Endothelial cell of umbilical vein (primary cell): ENCODE measurements at regions not wholly inside any gene's neighbourhood (a gene's known extent, or its start where the extent isn't known, plus 50 kb on each side); places are given as distances from the start of the nearest gene placed in this dataset.

Source experiments
- BruUV-seq: library from RNA; stranded (reverse); fragments of 400-500 nt; replicated peaks from 2 replicates; lab custom pipeline; 2021; lab: Mats Ljungman, UMichigan
- CTCF ChIA-PET: fragments of 300-600, 350-600 bp; sonication (Branson Sonifier 250); formaldehyde crosslinking; loops from one replicate; lab custom pipeline; 2021; ENCODE audit warnings: antibody characterized with exemption, inconsistent platforms; lab: Charles Lee
- POLR2A ChIA-PET: fragments of 300-600, 350-600 bp; sonication (Branson Sonifier 250); formaldehyde crosslinking; loops from one replicate; lab custom pipeline; 2021; ENCODE audit warnings: antibody characterized with exemption, inconsistent platforms; lab: Charles Lee
- DNase-seq: peaks from one replicate; pipeline ENCODE4 v3.0.0-alpha.2; 2011; ENCODE audit warnings: low read depth, low spot score
- FAIRE-seq: peaks from 2 replicates; lab custom pipeline; 2011; peaks lifted over from hg19 to GRCh38; lab: Jason Lieb, UNC
- H2AFZ ChIP-seq: 2 replicates; pipeline ENCODE4 v1.6.0; 2012; ENCODE audit warnings: low read depth, low read length, control low read depth, inconsistent platforms
- H3K27ac ChIP-seq: 2 replicates; pipeline ENCODE4 v1.5.1; 2011; ENCODE audit warnings: low read depth, mild to moderate bottlenecking, control low read depth, low read length, moderate library complexity; ENCODE audit not compliant: insufficient read depth
- H3K27me3 ChIP-seq, 2 experiments: 2 replicates each; pipeline versions ENCODE4 v1.6.0 to v1.6.1; 2011; ENCODE audit warnings: low read length in 2 of 2, mixed read lengths in 1 of 2; ENCODE audit not compliant: control insufficient read depth in 2 of 2, insufficient read depth in 2 of 2
- H3K36me3 ChIP-seq, 2 experiments: 2 replicates in 1 of 2; 3 replicates in 1 of 2; pipeline ENCODE4 v1.5.1; 2011; ENCODE audit warnings: low read length in 2 of 2, mild to moderate bottlenecking in 1 of 2, moderate library complexity in 1 of 2; ENCODE audit not compliant: control insufficient read depth in 2 of 2, insufficient read depth in 2 of 2; ENCODE audit errors: extremely low read depth in 1 of 2
- H3K4me1 ChIP-seq: 3 replicates; pipeline ENCODE4 v1.5.1; 2011; ENCODE audit warnings: mild to moderate bottlenecking, low read length; ENCODE audit not compliant: control insufficient read depth, insufficient read depth; ENCODE audit errors: extremely low read depth
- H3K4me2 ChIP-seq: 2 replicates; pipeline ENCODE4 v1.6.1; 2011; ENCODE audit warnings: low read length, control low read depth, mixed read lengths; ENCODE audit not compliant: insufficient read depth
- H3K4me3 ChIP-seq, 3 experiments: fragments of 200-600 bp in 1 of 3; sonication (generic), shearing (Covaris generic) in 1 of 3; replicated peaks in 1 of 3; 2 replicates each; pipeline ENCODE4 v1.5.1; 2011 to 2016; ENCODE audit warnings: control low read depth in 3 of 3, low read length in 3 of 3, mild to moderate bottlenecking in 2 of 3, inconsistent platforms in 1 of 3, low read depth in 1 of 3, moderate library complexity in 1 of 3; ENCODE audit not compliant: insufficient read depth in 1 of 3
- H3K79me2 ChIP-seq: 2 replicates; pipeline ENCODE4 v1.6.0; 2012; ENCODE audit warnings: low read length, inconsistent platforms; ENCODE audit not compliant: control insufficient read depth, insufficient read depth
- H3K9ac ChIP-seq: replicated peaks from 2 replicates; pipeline ENCODE3; 2011; ENCODE audit warnings: low read length, control low read depth; ENCODE audit not compliant: insufficient read depth; ENCODE audit errors: extremely low read depth
- H3K9me1 ChIP-seq: replicated peaks from 3 replicates; pipeline ENCODE4 v1.6.0; 2011; ENCODE audit warnings: mild to moderate bottlenecking, low read length; ENCODE audit not compliant: control insufficient read depth, insufficient read depth; ENCODE audit errors: extremely low read depth
- H3K9me3 ChIP-seq: replicated peaks from 2 replicates; pipeline ENCODE4 v1.5.1; 2012; ENCODE audit warnings: low read length, inconsistent platforms; ENCODE audit not compliant: control insufficient read depth, insufficient read depth
- H4K20me1 ChIP-seq: replicated peaks from 2 replicates; pipeline ENCODE3; 2011; ENCODE audit warnings: mild to moderate bottlenecking, low read length; ENCODE audit not compliant: control insufficient read depth, insufficient read depth; ENCODE audit errors: extremely low read depth
- EZH2 ChIP-seq: IDR thresholded peaks from 2 replicates; pipeline ENCODE4 v1.6.1; 2012; ENCODE audit warnings: borderline replicate concordance, low read depth, mild to moderate bottlenecking, moderate library complexity, low read length, inconsistent platforms; ENCODE audit not compliant: severe bottlenecking
- FOS ChIP-seq: IDR thresholded peaks from 2 replicates; pipeline ENCODE4 v1.6.1; 2011; ENCODE audit warnings: mild to moderate bottlenecking, low read length, moderate library complexity, borderline replicate concordance; ENCODE audit not compliant: insufficient read depth
- GATA2 ChIP-seq: IDR thresholded peaks from 2 replicates; pipeline ENCODE4 v1.7.0; 2011; ENCODE audit warnings: low read depth, mild to moderate bottlenecking, moderate library complexity, mixed read lengths, low read length; ENCODE audit not compliant: insufficient read length, insufficient read depth
- JUN ChIP-seq: IDR thresholded peaks from 2 replicates; pipeline ENCODE4 v1.6.1; 2011; ENCODE audit warnings: borderline replicate concordance, low read depth; ENCODE audit not compliant: insufficient read length, insufficient read depth
- MYC ChIP-seq: IDR thresholded peaks from one replicate; pipeline ENCODE4 v1.6.1; 2011; ENCODE audit warnings: mild to moderate bottlenecking, low read depth, low read length
- POLR2A ChIP-seq: IDR thresholded peaks from 2 replicates; pipeline ENCODE4 v1.6.1; 2012; ENCODE audit warnings: low read depth, mild to moderate bottlenecking, control low read depth, low read length
- POLR2AphosphoS5 ChIP-seq: IDR thresholded peaks from 2 replicates; pipeline ENCODE4 v1.6.1; 2012; ENCODE audit warnings: low read depth, mild to moderate bottlenecking, control low read depth, low read length, moderate library complexity; ENCODE audit not compliant: insufficient read depth
- dilution Hi-C: fragments of 300-500 bp; cut with MboI; formaldehyde crosslinking; loops from one replicate; pipeline ENCODE4 v1.15.0; 2019; ENCODE audit warnings: low sequenced_read_pairs; ENCODE audit not compliant: extremely low pct_ligation_motif_present
- intact Hi-C: fragments of 100-400 bp; cut with micrococcal nuclease; formaldehyde crosslinking; loops from one replicate; pipeline ENCODE4 v1.10.0; 2022
- TF ChIP-seq, protein P1 (sequence below), 2 donors: IDR thresholded peaks; 1 replicate in 1 of 2; 2 replicates in 1 of 2; pipeline ENCODE4 v1.5.1; 2011; ENCODE audit warnings: low read length in 2 of 2, mild to moderate bottlenecking in 2 of 2, moderate library complexity in 2 of 2, control low read depth in 1 of 2, inconsistent platforms in 1 of 2, low read depth in 1 of 2; ENCODE audit not compliant: insufficient read depth in 1 of 2; ENCODE audit errors: extremely low read depth in 1 of 2
- TF ChIP-seq, protein P2 (sequence below): IDR thresholded peaks from 2 replicates; pipeline ENCODE4 v1.6.1; 2011; ENCODE audit not compliant: insufficient read depth, insufficient read length

DNA sequence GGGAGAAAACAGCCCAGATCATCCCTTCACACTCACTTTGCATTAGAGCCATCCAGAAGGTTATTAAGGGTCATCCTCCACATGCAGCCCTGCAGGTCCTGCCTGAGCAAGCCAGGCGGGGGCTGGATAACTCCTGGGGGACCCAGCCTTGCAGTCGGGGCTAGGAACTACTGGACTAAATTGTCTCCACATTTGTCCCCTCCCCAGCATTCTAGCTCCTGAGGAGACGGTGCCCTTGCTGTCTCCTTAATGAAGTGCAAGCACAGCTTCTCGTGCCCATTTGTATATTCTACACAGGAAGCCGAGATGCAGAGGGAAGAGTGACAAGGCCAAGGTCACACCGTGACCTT is 185.2 kb downstream of the C16orf95 start:
- dilution Hi-C loops = no loop called here
- intact Hi-C loops = no loop called here
- no peak overlapping the region for H3K27ac ChIP-seq
- no peaks in the 10 kb centered on the region for H3K9me3 ChIP-seq
- H3K4me3 ChIP-seq = no peak overlapping the region
- no peak overlapping the region for H3K4me2 ChIP-seq
- H3K4me1 ChIP-seq = peaks cover 2% of the 10 kb centered on the region
- BruUV-seq = no TSS peak
- H3K9me1 ChIP-seq = no peaks in the 10 kb centered on the region
- no peak for DNase-seq
- no peaks in the 10 kb centered on the region for H3K79me2 ChIP-seq
- no peaks in the 10 kb centered on the region for H3K36me3 ChIP-seq
- no peak overlapping the region for H3K9ac ChIP-seq
- H3K27me3 ChIP-seq = peaks cover 1 to 2% of the 10 kb centered on the region in 2 experiments
- no peaks in the 10 kb centered on the region for H4K20me1 ChIP-seq
- ChIA-PET CTCF (no interaction called here), POLR2A (no interaction called here)
- FAIRE-seq = no peak
- TF ChIP-seq POLR2A (no peak), POLR2AphosphoS5 (no peak), GATA2 (no peak), JUN (no peak), EZH2 (no peak), MYC (no peak), FOS (no peak)
- TF ChIP-seq, protein P1, sequence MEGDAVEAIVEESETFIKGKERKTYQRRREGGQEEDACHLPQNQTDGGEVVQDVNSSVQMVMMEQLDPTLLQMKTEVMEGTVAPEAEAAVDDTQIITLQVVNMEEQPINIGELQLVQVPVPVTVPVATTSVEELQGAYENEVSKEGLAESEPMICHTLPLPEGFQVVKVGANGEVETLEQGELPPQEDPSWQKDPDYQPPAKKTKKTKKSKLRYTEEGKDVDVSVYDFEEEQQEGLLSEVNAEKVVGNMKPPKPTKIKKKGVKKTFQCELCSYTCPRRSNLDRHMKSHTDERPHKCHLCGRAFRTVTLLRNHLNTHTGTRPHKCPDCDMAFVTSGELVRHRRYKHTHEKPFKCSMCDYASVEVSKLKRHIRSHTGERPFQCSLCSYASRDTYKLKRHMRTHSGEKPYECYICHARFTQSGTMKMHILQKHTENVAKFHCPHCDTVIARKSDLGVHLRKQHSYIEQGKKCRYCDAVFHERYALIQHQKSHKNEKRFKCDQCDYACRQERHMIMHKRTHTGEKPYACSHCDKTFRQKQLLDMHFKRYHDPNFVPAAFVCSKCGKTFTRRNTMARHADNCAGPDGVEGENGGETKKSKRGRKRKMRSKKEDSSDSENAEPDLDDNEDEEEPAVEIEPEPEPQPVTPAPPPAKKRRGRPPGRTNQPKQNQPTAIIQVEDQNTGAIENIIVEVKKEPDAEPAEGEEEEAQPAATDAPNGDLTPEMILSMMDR (IDR thresholded peaks at IDR 0.05; ENCODE audit: extremely low read depth in 1 of 2, insufficient read depth in 1 of 2, low read depth in 1 of 2, low read length in 2 of 2) = no peak
- TF ChIP-seq, protein P2, sequence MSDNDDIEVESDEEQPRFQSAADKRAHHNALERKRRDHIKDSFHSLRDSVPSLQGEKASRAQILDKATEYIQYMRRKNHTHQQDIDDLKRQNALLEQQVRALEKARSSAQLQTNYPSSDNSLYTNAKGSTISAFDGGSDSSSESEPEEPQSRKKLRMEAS = no peak
- no peak overlapping the region for H2AFZ ChIP-seq
